ENCODE measurements at regions not wholly inside any gene's neighbourhood (a gene's known extent, or its start where the extent isn't known, plus 50 kb on each side); places are given as distances from the start of the nearest gene placed in this dataset.

- no peak overlapping the region for H3K4me3 Mint-ChIP-seq
- H3K4me1 Mint-ChIP-seq (ENCODE audit: low read depth): no peaks in the 10 kb centered on the region
- H3K27ac Mint-ChIP-seq: no peak overlapping the region
Measured at GRCh38 chr15:47405365-47406162, 311.7 kb upstream of the SEMA6D start.

GRCh38 chr15:47407692-47408091 is 309.6 kb upstream of the SEMA6D start:
- H3K36me3 Mint-ChIP-seq (ENCODE audit: low read depth): no peaks in the 10 kb centered on the region
- no peaks in the 10 kb centered on the region for H3K27me3 Mint-ChIP-seq
- no peak overlapping the region for H3K4me3 Mint-ChIP-seq
- H3K4me1 Mint-ChIP-seq (ENCODE audit: low read depth): no peaks in the 10 kb centered on the region
- no peak overlapping the region for H3K27ac Mint-ChIP-seq
- H3K9me3 Mint-ChIP-seq: no peaks in the 10 kb centered on the region

More at GRCh38 chr15:47405365-47406162, 311.7 kb upstream of the SEMA6D start:
- no peaks in the 10 kb centered on the region for H3K9me3 Mint-ChIP-seq
- no peaks in the 10 kb centered on the region for H3K36me3 Mint-ChIP-seq (ENCODE audit: low read depth)
- no peaks in the 10 kb centered on the region for H3K27me3 Mint-ChIP-seq

- Mint-ChIP-seq H3K27me3 (no peaks in the 10 kb centered on the region), H3K27ac (no peak overlapping the region), H3K4me1 (ENCODE audit: low read depth) (no peaks in the 10 kb centered on the region), H3K36me3 (ENCODE audit: low read depth) (no peaks in the 10 kb centered on the region), H3K9me3 (no peaks in the 10 kb centered on the region), H3K4me3 (no peak overlapping the region)
Measured at GRCh38 chr15:47409038-47409437, 308.3 kb upstream of the SEMA6D start.

- H3K4me1 Mint-ChIP-seq (ENCODE audit: low read depth): no peaks in the 10 kb centered on the region
- H3K4me3 Mint-ChIP-seq: no peak overlapping the region
- no peak overlapping the region for H3K27ac Mint-ChIP-seq
- no peaks in the 10 kb centered on the region for H3K9me3 Mint-ChIP-seq
- no peaks in the 10 kb centered on the region for H3K36me3 Mint-ChIP-seq (ENCODE audit: low read depth)
- H3K27me3 Mint-ChIP-seq: no peaks in the 10 kb centered on the region
Measured at GRCh38 chr15:47409600-47409999, 307.7 kb upstream of the SEMA6D start.

GRCh38 chr15:47410247-47410646 is 307.1 kb upstream of the SEMA6D start:
- no peak overlapping the region for H3K27ac Mint-ChIP-seq
- H3K27me3 Mint-ChIP-seq: no peaks in the 10 kb centered on the region
- no peak overlapping the region for H3K4me3 Mint-ChIP-seq
- no peaks in the 10 kb centered on the region for H3K36me3 Mint-ChIP-seq (ENCODE audit: low read depth)
- no peaks in the 10 kb centered on the region for H3K9me3 Mint-ChIP-seq
- no peaks in the 10 kb centered on the region for H3K4me1 Mint-ChIP-seq (ENCODE audit: low read depth)

GRCh38 chr15:47411733-47412132 is 305.6 kb upstream of the SEMA6D start:
- H3K36me3 Mint-ChIP-seq (ENCODE audit: low read depth): no peaks in the 10 kb centered on the region
- H3K27ac Mint-ChIP-seq: no peak overlapping the region
- no peaks in the 10 kb centered on the region for H3K4me1 Mint-ChIP-seq (ENCODE audit: low read depth)
- H3K9me3 Mint-ChIP-seq: no peaks in the 10 kb centered on the region
- no peak overlapping the region for H3K4me3 Mint-ChIP-seq
- no peaks in the 10 kb centered on the region for H3K27me3 Mint-ChIP-seq

GRCh38 chr15:47412136-47412535 is 305.2 kb upstream of the SEMA6D start:
- Mint-ChIP-seq H3K36me3 (ENCODE audit: low read depth) (no peaks in the 10 kb centered on the region), H3K9me3 (no peaks in the 10 kb centered on the region), H3K27ac (no peak overlapping the region), H3K27me3 (no peaks in the 10 kb centered on the region), H3K4me1 (ENCODE audit: low read depth) (no peaks in the 10 kb centered on the region), H3K4me3 (no peak overlapping the region)

GRCh38 chr15:47412802-47413201 is 304.5 kb upstream of the SEMA6D start:
- no peaks in the 10 kb centered on the region for H3K9me3 Mint-ChIP-seq
- no peaks in the 10 kb centered on the region for H3K36me3 Mint-ChIP-seq (ENCODE audit: low read depth)
- H3K27me3 Mint-ChIP-seq: no peaks in the 10 kb centered on the region
- no peaks in the 10 kb centered on the region for H3K4me1 Mint-ChIP-seq (ENCODE audit: low read depth)
- no peak overlapping the region for H3K4me3 Mint-ChIP-seq
- H3K27ac Mint-ChIP-seq: no peak overlapping the region

- no peak overlapping the region for H3K27ac Mint-ChIP-seq
- no peaks in the 10 kb centered on the region for H3K4me1 Mint-ChIP-seq (ENCODE audit: low read depth)
- H3K4me3 Mint-ChIP-seq: no peak overlapping the region
- no peaks in the 10 kb centered on the region for H3K36me3 Mint-ChIP-seq (ENCODE audit: low read depth)
- H3K9me3 Mint-ChIP-seq: no peaks in the 10 kb centered on the region
- H3K27me3 Mint-ChIP-seq: no peaks in the 10 kb centered on the region
Measured at GRCh38 chr15:47414207-47414606, 303.1 kb upstream of the SEMA6D start.

- Mint-ChIP-seq H3K27me3 (no peaks in the 10 kb centered on the region), H3K4me1 (ENCODE audit: low read depth) (no peaks in the 10 kb centered on the region), H3K36me3 (ENCODE audit: low read depth) (no peaks in the 10 kb centered on the region), H3K27ac (no peak overlapping the region), H3K4me3 (no peak overlapping the region), H3K9me3 (no peaks in the 10 kb centered on the region)
Measured at GRCh38 chr15:47415539-47415971, 301.8 kb upstream of the SEMA6D start.

- H3K36me3 Mint-ChIP-seq (ENCODE audit: low read depth): no peaks in the 10 kb centered on the region
- H3K9me3 Mint-ChIP-seq: peaks cover 5% of the 10 kb centered on the region
- H3K27ac Mint-ChIP-seq: no peak overlapping the region
- no peaks in the 10 kb centered on the region for H3K4me1 Mint-ChIP-seq (ENCODE audit: low read depth)
- H3K4me3 Mint-ChIP-seq: no peak overlapping the region
- H3K27me3 Mint-ChIP-seq: peaks cover 13% of the 10 kb centered on the region
Measured at GRCh38 chr15:47422881-47423665, 294.2 kb upstream of the SEMA6D start.

GRCh38 chr15:47427463-47427862 is 289.8 kb upstream of the SEMA6D start:
- H3K9me3 Mint-ChIP-seq: peaks cover 5% of the 10 kb centered on the region
- no peak overlapping the region for H3K4me3 Mint-ChIP-seq
- peaks cover 13% of the 10 kb centered on the region for H3K27me3 Mint-ChIP-seq
- no peaks in the 10 kb centered on the region for H3K4me1 Mint-ChIP-seq (ENCODE audit: low read depth)
- no peaks in the 10 kb centered on the region for H3K36me3 Mint-ChIP-seq (ENCODE audit: low read depth)
- H3K27ac Mint-ChIP-seq: no peak overlapping the region

- Mint-ChIP-seq H3K27ac (no peak overlapping the region), H3K36me3 (ENCODE audit: low read depth) (no peaks in the 10 kb centered on the region), H3K9me3 (peaks cover 4% of the 10 kb centered on the region), H3K4me1 (ENCODE audit: low read depth) (no peaks in the 10 kb centered on the region), H3K27me3 (peaks cover 8% of the 10 kb centered on the region), H3K4me3 (no peak overlapping the region)
Measured at GRCh38 chr15:47429376-47429775, 287.9 kb upstream of the SEMA6D start.

GRCh38 chr15:47431501-47431900 is 285.8 kb upstream of the SEMA6D start:
- no peak overlapping the region for H3K27ac Mint-ChIP-seq
- peaks cover 3% of the 10 kb centered on the region for H3K27me3 Mint-ChIP-seq
- H3K4me1 Mint-ChIP-seq (ENCODE audit: low read depth): no peaks in the 10 kb centered on the region
- no peaks in the 10 kb centered on the region for H3K9me3 Mint-ChIP-seq
- H3K36me3 Mint-ChIP-seq (ENCODE audit: low read depth): no peaks in the 10 kb centered on the region
- H3K4me3 Mint-ChIP-seq: no peak overlapping the region

GRCh38 chr15:47432826-47433225 is 284.5 kb upstream of the SEMA6D start:
- no peak overlapping the region for H3K4me3 Mint-ChIP-seq
- H3K27me3 Mint-ChIP-seq: no peaks in the 10 kb centered on the region
- H3K36me3 Mint-ChIP-seq (ENCODE audit: low read depth): no peaks in the 10 kb centered on the region
- no peaks in the 10 kb centered on the region for H3K9me3 Mint-ChIP-seq
- H3K27ac Mint-ChIP-seq: no peak overlapping the region
- H3K4me1 Mint-ChIP-seq (ENCODE audit: low read depth): no peaks in the 10 kb centered on the region
